ENCODE measurements at regions not wholly inside any gene's neighbourhood (a gene's known extent, or its start where the extent isn't known, plus 50 kb on each side); places are given as distances from the start of the nearest gene placed in this dataset.
A peak's percentile ranks its signal among the peaks of the same experiment; 100 is the strongest.

DNA sequence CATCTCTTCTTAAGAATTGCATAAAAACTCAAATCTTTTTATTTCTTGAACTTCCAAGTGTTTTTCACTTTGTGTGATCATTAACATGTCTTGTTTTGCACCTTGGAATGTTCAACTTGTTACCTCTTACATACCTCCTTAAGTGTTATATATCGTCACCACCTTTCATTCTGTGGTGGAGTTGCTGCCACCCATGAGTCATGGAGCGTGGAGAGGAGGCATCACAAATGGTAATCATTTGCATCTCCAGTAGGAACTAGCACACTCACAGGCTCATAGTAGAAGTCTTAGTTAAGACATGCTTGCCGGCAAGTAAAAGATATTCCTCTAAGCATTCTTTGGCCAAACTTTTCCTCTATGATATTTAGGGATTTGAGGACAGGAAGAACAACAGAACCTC, 67.0 kb upstream of the VCX start:
- H3K36me3 ChIP-seq = no peaks in the 10 kb centered on the region
- no peak for TF ChIP-seq POLR2AphosphoS5 (IDR thresholded peaks at IDR 0.05)
- DNase-seq (no peak), ATAC-seq (ENCODE audit: low FRiP score in 2 of 2) (no peak)
- H3K27ac ChIP-seq = no peak overlapping the region
- no peaks in the 10 kb centered on the region for H3K27me3 ChIP-seq
- no peaks in the 10 kb centered on the region for H3K4me1 ChIP-seq
- H3K4me3 ChIP-seq = no peak overlapping the region
- 86% methylated on average over 3 of the region's 3 CpGs for WGBS, 2 donors
- H3K9me3 ChIP-seq = no peaks in the 10 kb centered on the region

GRCh38 chrX:7771788-7772438, 71.1 kb upstream of the VCX start:
- TF ChIP-seq POLR2AphosphoS5 (IDR thresholded peaks at IDR 0.05) (no peak), POLR2A (IDR thresholded peaks at IDR 0.05) (no peak), EP300 (IDR thresholded peaks at IDR 0.05) (no peak), CTCF (IDR thresholded peaks at IDR 0.05) (no peak)
- no peaks in the 10 kb centered on the region for H3K4me1 ChIP-seq
- DNase-seq (no peak), ATAC-seq (ENCODE audit: low FRiP score in 2 of 2) (no peak)
- WGBS, 2 donors = 65 to 68% methylated on average over 7 of the region's 7 CpGs
- no peak overlapping the region for H3K4me3 ChIP-seq
- no peaks in the 10 kb centered on the region for H3K9me3 ChIP-seq
- H3K36me3 ChIP-seq = no peaks in the 10 kb centered on the region
- H3K27ac ChIP-seq = no peak overlapping the region
- no peaks in the 10 kb centered on the region for H3K27me3 ChIP-seq

DNA sequence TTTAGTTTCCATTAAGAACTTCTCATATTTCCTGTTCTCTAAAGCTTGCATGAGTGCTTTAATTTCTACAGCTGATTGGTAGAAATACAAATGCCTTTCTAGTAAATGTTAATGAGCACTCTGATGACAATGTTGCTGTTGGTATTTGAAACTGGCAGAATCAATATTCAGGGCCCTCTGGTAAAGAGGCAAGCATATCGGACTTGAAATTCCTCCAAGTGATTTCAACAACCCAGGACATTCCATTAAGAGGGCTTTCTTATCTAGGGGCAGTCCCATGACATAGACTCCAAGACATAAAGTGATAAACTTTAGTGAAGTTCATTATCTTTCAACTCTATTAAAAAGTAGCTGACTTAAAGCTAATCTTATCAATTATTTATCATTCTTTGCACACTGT, 83.1 kb upstream of the VCX start:
- Histone ChIP-seq H3K4me3 (no peak overlapping the region), H3K4me1 (no peaks in the 10 kb centered on the region), H3K36me3 (no peaks in the 10 kb centered on the region), H3K27ac (no peak overlapping the region), H3K9me3 (no peaks in the 10 kb centered on the region), H3K27me3 (no peaks in the 10 kb centered on the region)
- ATAC-seq (ENCODE audit: low FRiP score in 2 of 2) (no peak), DNase-seq (no peak)
- no peak for TF ChIP-seq POLR2AphosphoS5 (IDR thresholded peaks at IDR 0.05)
- no peak for TF ChIP-seq CTCF (IDR thresholded peaks at IDR 0.05)
- TF ChIP-seq EP300 (IDR thresholded peaks at IDR 0.05) = no peak
- no peak for TF ChIP-seq POLR2A (IDR thresholded peaks at IDR 0.05)
- 56 to 57% methylated on average over 1 of the region's 1 CpG for WGBS, 2 donors

GRCh38 chrX:7746856-7747255, 96.1 kb upstream of the VCX start:
- DNase-seq (no peak), ATAC-seq (ENCODE audit: low FRiP score in 2 of 2) (no peak)
- Histone ChIP-seq H3K4me3 (no peak overlapping the region), H3K9me3 (no peaks in the 10 kb centered on the region), H3K27me3 (no peaks in the 10 kb centered on the region), H3K36me3 (no peaks in the 10 kb centered on the region), H3K4me1 (no peaks in the 10 kb centered on the region), H3K27ac (no peak overlapping the region)
- 49 to 69% methylated on average over 5 of the region's 5 CpGs for WGBS, 2 donors
- TF ChIP-seq POLR2A (IDR thresholded peaks at IDR 0.05) (no peak), EP300 (IDR thresholded peaks at IDR 0.05) (no peak), POLR2AphosphoS5 (IDR thresholded peaks at IDR 0.05) (no peak), CTCF (IDR thresholded peaks at IDR 0.05) (no peak)

- DNase-seq (peak in 1 of 2 donors; percentile 21), ATAC-seq (ENCODE audit: low FRiP score in 2 of 2) (no peak)
- H3K36me3 ChIP-seq = no peaks in the 10 kb centered on the region
- no peak overlapping the region for H3K27ac ChIP-seq
- 48% methylated on average over 2 of the region's 2 CpGs; no CpG with 5 or more reads in 1 of the 2 donors for WGBS, 2 donors
- TF ChIP-seq POLR2A (IDR thresholded peaks at IDR 0.05) (no peak), EP300 (IDR thresholded peaks at IDR 0.05) (no peak), CTCF (IDR thresholded peaks at IDR 0.05) (no peak), POLR2AphosphoS5 (IDR thresholded peaks at IDR 0.05) (peak in 1 of 2 donors; percentile 9)
- H3K27me3 ChIP-seq = no peaks in the 10 kb centered on the region
- H3K4me1 ChIP-seq = no peaks in the 10 kb centered on the region
- H3K4me3 ChIP-seq = no peak overlapping the region
- no peaks in the 10 kb centered on the region for H3K9me3 ChIP-seq
Observed at GRCh38 chrX:7730071-7730470, 112.9 kb upstream of the VCX start.
